Thyroid gland (tissue), 4 donors: ENCODE measurements at regions not wholly inside any gene's neighbourhood (a gene's known extent, or its start where the extent isn't known, plus 50 kb on each side); places are given as distances from the start of the nearest gene placed in this dataset.

Source experiments
- DNase-seq, 2 donors: peaks; one replicate each; pipeline ENCODE4 v3.0.0-alpha.2; 2019
- H3K27ac ChIP-seq, 3 donors: fragments of 200-600 bp; sonication (generic); 1 replicate in 2 of 3; 2 replicates in 1 of 3; pipeline ENCODE4 v1.5.1; 2016 to 2019; ENCODE audit warnings: mild to moderate bottlenecking in 1 of 3, moderate library complexity in 1 of 3
- H3K27me3 ChIP-seq: fragments of 200-600 bp; sonication (generic); one replicate; pipeline ENCODE4 v1.5.1; 2019
- H3K36me3 ChIP-seq, 2 donors: fragments of 200-600 bp; sonication (generic); one replicate each; pipeline ENCODE4 v1.5.1; 2016 to 2019
- H3K4me1 ChIP-seq, 2 donors: fragments of 200-600 bp; sonication (generic); one replicate each; pipeline ENCODE4 v1.5.1; 2017 to 2019
- H3K4me3 ChIP-seq, 3 donors: fragments of 200-600 bp; sonication (generic); replicated peaks in 1 of 3; 1 replicate in 2 of 3; 2 replicates in 1 of 3; pipeline ENCODE4 v1.5.1; 2016; ENCODE audit warnings: mild to moderate bottlenecking in 1 of 3
- H3K9me3 ChIP-seq: fragments of 200-600 bp; sonication (generic); one replicate; pipeline ENCODE4 v1.5.1; 2017
- CTCF ChIP-seq, 6 experiments: fragments of 200-600 bp in 3 of 6; fragments of 450-650 bp in 3 of 6; sonication (generic) in 3 of 6; IDR thresholded peaks; one replicate each; pipeline ENCODE4 v1.5.1; 2016 to 2019; ENCODE audit warnings: antibody characterized with exemption in 6 of 6, mild to moderate bottlenecking in 2 of 6, inconsistent platforms in 1 of 6, moderate library complexity in 1 of 6
- POLR2A ChIP-seq, 2 donors: fragments of 450-650 bp; IDR thresholded peaks; one replicate each; pipeline ENCODE4 v1.6.1; 2017; ENCODE audit warnings: antibody characterized with exemption in 2 of 2, mild to moderate bottlenecking in 2 of 2, moderate library complexity in 1 of 2
- WGBS, 2 donors: methylation state at CpG; one replicate each; pipeline ENCODE4 v1.1.5; 2017; 5-methylcytosine and 5-hydroxymethylcytosine counted together
- intact Hi-C: fragments of 100-400 bp; cut with DNase I; formaldehyde crosslinking; loops from one replicate; pipeline ENCODE4 v1.15.1; 2023

GRCh38 chr6:1481286-1481685 is 91.9 kb downstream of the FOXF2 start:
- Histone ChIP-seq H3K4me1 (no peaks in the 10 kb centered on the region), H3K36me3 (no peaks in the 10 kb centered on the region), H3K9me3 (no peaks in the 10 kb centered on the region), H3K4me3 (no peak overlapping the region), H3K27ac (no peak overlapping the region), H3K27me3 (no peaks in the 10 kb centered on the region)
- TF ChIP-seq POLR2A (IDR thresholded peaks at IDR 0.05), result no peak
- intact Hi-C loops, result no loop called here
- DNase-seq, result no peak
- WGBS, 2 donors, result 74 to 83% methylated on average over 1 of the region's 1 CpG

DNA sequence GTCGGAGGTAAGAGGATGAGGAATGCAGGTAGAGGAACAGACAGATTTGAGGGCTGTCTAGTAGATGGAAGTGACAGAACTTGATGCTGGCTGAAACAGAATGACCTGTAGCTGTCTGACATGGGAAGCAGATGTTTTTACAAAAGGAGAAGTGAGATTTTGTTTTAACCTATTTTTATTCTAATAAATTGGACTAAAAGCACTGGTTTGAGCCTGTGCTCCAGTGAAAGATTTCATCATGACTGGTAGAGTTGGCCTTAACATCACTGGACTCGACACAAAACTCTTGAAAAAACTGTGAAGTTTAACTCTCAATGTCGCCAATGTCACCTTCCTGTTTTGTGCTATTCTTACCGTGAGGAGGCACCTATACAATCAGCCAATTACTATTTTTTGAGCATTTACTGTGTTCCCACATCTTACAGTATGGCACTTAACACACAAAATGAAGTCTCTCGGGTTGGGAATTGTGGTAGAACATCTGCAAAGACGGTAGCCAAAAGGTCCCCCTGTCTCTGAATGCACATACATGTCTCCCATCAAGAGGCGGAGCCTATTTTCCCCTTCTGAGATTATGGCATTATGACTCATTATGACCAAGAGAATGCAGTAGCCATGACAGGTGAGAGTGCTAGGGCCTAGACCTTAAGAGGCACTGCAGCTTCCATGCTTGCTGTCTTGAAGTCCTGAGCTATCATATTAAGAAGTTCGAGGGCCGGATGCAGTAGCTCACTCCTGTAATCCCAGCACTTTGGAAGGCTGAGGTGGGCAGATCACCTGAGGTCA is 93.2 kb downstream of the FOXF2 start:
- Histone ChIP-seq H3K9me3 (no peaks in the 10 kb centered on the region), H3K4me3 (no peak overlapping the region), H3K27ac (no peak overlapping the region), H3K27me3 (no peaks in the 10 kb centered on the region), H3K4me1 (no peaks in the 10 kb centered on the region), H3K36me3 (no peaks in the 10 kb centered on the region)
- intact Hi-C loops, result no loop called here
- TF ChIP-seq CTCF (IDR thresholded peaks at IDR 0.05), result no peak
- no peak for TF ChIP-seq POLR2A (IDR thresholded peaks at IDR 0.05)
- DNase-seq, result no peak
- WGBS, 2 donors, result 89 to 92% methylated on average over 9 of the region's 9 CpGs

DNA sequence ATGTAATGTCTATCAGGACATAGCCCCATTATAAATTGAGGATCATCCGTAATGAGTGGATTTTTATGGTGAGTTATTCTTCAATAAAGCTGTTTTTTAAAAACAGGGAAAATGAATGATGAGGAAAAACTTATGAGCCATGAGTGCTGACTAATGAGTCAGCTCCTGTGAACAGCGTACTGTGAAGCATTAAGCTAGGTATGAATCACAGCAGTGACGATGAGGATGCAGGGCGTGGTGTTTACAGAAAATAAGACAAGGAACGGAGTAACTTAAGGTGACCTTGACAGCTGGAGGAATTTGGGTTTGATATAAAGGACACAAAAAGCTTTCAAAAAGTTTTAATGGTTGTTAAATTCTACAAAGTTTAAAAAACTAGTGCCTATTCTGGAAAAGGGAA is 96.3 kb downstream of the FOXF2 start:
- intact Hi-C loops, result no loop called here
- Histone ChIP-seq H3K4me1 (no peaks in the 10 kb centered on the region), H3K27ac (no peak overlapping the region), H3K4me3 (no peak overlapping the region), H3K9me3 (no peaks in the 10 kb centered on the region), H3K27me3 (no peaks in the 10 kb centered on the region), H3K36me3 (no peaks in the 10 kb centered on the region)
- no peak for DNase-seq
- 82 to 86% methylated on average over 5 of the region's 5 CpGs for WGBS, 2 donors
- TF ChIP-seq CTCF (IDR thresholded peaks at IDR 0.05), result no peak
- no peak for TF ChIP-seq POLR2A (IDR thresholded peaks at IDR 0.05)

DNA sequence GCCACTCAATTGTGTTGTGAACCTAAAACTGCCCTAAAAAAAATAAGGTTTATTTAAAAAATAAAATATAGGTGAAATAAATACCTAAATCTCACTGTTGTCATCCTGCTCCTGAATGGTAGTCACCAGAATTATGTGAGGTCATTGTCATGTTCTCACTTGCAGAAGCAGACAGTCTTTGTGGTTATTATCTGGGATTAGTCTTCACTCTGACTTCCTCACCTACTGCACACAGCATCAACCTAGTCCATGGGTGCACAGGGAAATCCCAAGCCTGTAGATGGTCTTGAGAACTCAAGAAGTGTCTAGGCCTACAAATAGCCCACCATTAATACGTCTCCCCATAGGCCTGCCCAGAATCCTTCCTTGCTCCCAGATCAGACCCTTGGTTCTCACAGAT is 97.0 kb downstream of the FOXF2 start:
- TF ChIP-seq CTCF (IDR thresholded peaks at IDR 0.05) (no peak), POLR2A (IDR thresholded peaks at IDR 0.05) (no peak)
- no peak for DNase-seq
- Histone ChIP-seq H3K27me3 (no peaks in the 10 kb centered on the region), H3K4me3 (no peak overlapping the region), H3K9me3 (no peaks in the 10 kb centered on the region), H3K27ac (no peak overlapping the region), H3K36me3 (no peaks in the 10 kb centered on the region), H3K4me1 (no peaks in the 10 kb centered on the region)
- intact Hi-C loops, result no loop called here
- WGBS, 2 donors, result 82 to 94% methylated on average over 1 of the region's 1 CpG

DNA sequence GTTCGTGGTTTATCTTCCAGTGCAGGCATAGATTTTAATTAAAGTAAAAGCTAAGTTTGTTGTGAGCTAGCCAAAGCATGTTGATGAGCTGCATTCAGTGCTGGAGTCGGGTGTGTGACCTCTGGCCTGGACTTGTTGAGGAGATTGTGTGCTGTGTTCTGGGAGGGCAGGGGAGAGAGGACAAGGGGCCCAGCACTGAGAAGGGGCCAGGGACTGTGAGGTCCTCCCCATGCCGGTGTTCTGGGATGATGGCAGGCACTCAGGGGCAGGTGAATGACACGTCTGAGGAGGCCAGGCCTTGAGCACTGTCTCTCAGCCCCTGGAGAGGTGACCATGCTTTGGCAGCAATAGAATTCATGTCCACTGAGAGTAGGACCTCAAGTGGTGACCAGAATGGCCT is 97.9 kb downstream of the FOXF2 start:
- no peak for DNase-seq
- Histone ChIP-seq H3K4me3 (no peak overlapping the region), H3K27me3 (no peaks in the 10 kb centered on the region), H3K4me1 (no peaks in the 10 kb centered on the region), H3K27ac (no peak overlapping the region), H3K36me3 (no peaks in the 10 kb centered on the region), H3K9me3 (no peaks in the 10 kb centered on the region)
- 65 to 90% methylated on average over 4 of the region's 4 CpGs for WGBS, 2 donors
- TF ChIP-seq CTCF (IDR thresholded peaks at IDR 0.05), result no peak
- no peak for TF ChIP-seq POLR2A (IDR thresholded peaks at IDR 0.05)
- intact Hi-C loops, result no loop called here
